Hematopoietic multipotent progenitor cell treated with erythropoietin and hydrocortisone succinate and interleukin-3 and kit ligand, for 4 days (in vitro differentiated cells): ENCODE measurements at regions not wholly inside any gene's neighbourhood (a gene's known extent, or its start where the extent isn't known, plus 50 kb on each side); places are given as distances from the start of the nearest gene placed in this dataset.
"Not testable (repeated sequence)": the region's sequence is repeated elsewhere in the genome, so short reads cannot be mapped to it uniquely, and the experiment has no call there.

Experiments used
- DNase-seq: peaks from one replicate; pipeline ENCODE4 v3.0.0-alpha.2; 2015

DNA sequence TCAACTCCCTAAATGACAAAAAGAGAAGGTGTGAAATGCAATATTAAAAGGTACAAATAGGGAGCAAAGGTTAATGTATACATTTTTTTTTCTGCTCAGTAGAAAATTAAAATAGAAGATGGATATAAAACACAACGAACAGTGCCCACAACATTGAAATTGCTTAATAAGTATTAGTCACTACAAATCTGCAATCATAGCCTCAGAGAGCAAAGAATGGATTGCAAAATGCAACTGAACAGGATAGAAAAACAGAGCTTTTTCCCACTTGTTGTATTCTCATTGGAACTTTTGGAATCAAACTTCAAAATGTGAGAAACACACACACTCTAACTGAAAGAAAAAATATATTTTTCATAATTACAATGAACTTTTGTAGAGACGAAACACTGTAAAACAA lies 552.2 kb upstream of the NCAM2 start:
- no peak for DNase-seq

DNA sequence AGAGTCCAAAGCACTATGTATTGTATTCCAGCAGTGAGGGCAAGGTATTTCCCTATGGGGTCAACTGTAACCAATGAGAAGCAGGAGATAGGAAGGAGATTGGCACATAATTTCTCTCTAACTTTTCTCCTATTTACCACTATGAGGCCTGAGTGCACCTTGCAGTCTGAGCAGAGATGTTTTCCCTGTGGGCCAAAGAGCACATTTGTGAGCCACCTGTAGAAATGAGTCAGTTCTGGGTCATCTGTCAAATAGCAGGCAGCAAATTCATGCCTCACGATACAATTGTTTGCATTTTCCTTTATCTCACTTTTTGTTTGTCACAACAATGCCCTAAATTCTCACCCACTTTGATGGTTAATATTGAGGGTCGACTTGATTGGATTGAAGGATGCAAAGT lies 547.2 kb upstream of the NCAM2 start:
- no peak for DNase-seq

DNA sequence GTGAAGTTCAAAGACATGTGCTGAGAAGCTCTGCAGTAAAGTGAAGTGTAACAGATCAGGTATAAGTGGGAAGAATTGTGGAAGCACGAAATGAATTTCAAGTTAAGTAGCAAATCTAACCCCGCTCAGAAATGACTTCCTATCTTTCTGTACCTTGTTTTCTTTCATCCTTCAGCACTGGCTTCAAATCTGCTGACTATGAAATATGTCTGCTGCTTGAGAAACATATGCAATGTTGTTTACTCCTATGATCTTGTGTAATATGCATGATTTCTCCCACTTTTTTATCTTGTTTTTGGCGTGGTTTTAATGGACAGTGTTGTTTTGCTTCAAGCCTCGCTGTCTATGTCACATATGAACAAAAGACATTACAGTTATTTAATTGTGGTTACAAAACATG lies 545.3 kb upstream of the NCAM2 start:
- no peak for DNase-seq

DNA sequence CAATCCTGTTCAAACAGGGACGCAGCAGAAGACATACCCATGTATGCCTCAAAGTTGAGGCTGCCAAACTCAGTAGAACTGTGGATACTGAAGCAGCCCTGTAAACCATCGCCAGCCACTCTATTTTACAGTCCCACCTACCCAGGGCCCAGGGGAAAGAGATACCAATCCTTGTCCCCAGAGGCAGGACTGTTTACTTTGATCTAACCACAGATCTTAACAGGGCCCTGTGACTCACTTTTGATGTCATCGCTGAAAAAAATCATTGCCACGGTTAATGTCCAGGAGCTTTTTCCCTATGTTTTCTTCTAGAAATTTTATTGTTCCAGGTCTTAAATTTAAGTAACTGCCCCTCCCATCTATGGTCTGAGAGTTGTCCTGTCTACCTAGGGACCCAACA lies 538.4 kb upstream of the NCAM2 start:
- DNase-seq, result no peak

DNA sequence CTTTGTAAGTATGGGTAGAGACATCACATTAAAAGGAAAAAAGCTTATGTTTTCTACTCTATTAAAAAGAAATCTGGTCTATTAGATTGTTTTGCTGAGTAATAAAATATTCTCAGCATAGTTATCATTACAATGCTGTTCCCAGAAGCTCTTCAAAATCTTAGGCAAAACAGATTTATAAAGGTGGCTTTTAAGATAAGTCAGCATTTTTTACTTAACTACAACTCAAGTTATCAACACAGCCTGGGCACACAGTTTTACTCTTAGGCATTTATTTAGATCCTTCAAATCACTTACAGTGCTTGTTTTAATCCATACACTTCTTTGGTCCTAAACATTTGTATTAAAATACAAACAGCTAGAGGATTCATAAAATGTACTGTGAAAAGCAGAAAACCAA lies 534.8 kb upstream of the NCAM2 start:
- no peak for DNase-seq

DNA sequence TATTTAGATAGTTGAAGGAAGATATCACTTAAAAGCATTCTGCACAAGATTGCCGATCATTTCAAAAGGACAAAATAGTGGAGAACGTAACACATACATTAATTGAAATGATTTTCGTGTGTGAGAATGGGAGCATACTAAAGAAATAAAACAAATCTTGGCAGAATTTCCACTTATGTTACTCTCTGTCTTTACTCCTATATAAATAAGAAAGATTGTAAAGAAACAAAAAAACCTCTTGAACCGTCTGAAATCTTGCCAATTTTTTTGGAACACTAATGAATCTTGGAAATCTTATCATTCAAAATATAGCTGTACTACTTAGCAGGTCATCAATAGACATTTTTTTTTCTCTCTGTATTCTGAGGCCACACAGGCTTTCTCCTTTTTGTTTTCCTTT lies 528.8 kb upstream of the NCAM2 start:
- DNase-seq, result no peak

DNA sequence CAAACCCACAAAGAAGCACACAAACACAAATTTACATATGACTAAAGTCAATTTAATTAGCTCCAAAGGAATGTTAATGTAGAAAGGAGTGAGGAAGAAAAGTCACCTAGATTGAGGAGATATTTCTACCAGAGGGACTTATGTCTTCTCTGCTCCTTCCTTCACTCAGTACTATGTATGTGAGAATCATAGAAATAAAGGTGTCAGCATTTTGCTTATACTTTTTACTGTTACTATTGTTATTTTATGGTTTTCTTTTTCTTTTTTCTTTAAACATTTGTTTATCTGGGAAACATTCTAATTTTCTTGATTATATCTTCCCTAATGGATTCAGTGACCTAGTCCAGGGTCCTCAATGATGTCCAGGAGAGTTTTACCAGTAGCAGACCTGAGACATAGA lies 511.9 kb upstream of the NCAM2 start:
- DNase-seq, result no peak

DNA sequence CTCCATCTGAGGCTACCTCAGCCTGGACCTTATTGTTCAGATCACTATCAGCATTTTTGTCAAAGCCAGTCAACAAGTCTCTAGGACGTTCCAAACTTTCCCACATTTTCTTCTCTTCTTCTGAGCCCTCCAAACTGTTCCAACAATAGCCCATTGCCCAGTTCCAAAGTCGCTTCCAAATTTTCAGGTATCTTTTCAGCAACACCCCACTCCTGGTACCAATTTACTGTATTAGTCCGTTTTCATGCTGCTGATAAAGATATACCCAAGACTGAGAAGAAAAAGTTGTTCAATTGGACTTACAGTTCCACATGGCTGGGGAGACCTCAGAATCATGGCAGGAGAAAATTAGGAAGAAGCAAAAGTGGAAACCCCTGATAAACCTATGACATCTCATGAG lies 495.3 kb upstream of the NCAM2 start:
- DNase-seq, result not testable (repeated sequence)

DNA sequence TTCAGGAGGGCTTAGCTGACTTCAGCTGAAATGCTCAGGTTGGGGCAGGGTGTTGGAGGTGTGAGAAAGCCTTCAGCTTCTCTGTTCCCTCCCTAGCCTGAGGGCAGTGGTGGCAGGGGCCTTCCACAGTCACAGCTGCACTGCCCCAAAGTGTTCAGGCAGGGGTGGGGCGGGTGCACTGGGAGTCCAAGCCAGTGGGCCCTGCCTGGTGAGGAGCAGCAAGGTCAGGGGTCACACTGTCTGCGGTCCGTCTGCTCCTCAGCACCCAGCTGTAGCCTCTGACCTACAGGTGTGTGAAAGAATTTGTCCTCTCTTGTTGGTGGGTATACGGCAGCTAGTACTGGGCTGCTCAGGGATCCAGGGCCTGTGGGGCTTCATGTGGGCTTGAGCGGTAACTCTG lies 490.4 kb upstream of the NCAM2 start:
- DNase-seq, result no peak

DNA sequence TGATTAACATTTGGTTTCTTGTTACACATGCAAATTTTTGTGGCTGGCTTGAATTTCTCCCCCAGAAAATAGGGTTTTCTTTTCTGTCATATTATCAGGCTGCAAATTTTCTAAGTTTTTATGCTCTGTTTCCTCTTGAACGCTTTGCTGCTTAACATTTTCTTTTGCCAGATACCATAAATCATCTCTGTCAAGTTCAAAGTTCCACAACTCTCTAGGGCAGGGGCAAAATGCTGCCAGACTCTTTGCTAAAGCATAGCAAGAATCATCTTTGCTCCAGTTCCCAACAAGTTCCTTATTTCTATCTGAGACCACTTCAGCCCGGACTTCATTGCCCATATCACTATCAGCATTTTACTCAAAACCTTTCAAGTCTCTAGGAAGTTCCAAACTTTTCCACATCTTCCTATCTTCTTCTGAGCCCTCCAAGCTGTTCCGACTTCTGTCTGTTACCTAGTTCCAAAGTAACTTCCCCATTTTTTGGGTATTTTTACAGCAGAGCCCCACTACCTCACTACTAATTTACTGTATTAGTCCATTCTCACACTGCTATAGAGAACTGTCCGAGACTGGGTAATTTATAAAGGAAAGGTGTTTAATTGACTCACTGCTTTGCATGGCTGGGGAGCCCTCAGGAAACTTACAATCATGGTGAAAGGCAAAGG lies 486.9 kb upstream of the NCAM2 start:
- peak; percentile 29 for DNase-seq

DNA sequence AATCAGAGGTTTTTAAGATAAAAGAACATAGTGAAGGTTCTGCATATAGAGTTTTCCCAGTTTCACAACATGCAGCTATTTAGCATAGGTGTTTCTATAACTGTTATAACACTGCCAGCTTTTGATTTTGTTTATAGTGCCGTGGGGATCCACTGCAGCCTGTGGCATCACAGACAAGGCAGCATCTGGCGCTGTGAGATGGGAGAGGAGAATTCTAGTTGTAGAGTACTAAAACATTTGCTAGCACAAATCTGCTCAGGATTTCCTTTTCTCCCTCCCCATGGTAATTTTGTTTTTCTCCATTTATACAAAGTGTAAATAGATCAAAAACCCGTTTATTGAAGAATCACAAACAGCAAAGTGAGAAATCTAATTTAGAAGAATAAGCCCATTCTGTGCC lies 482.8 kb upstream of the NCAM2 start:
- no peak for DNase-seq

DNA sequence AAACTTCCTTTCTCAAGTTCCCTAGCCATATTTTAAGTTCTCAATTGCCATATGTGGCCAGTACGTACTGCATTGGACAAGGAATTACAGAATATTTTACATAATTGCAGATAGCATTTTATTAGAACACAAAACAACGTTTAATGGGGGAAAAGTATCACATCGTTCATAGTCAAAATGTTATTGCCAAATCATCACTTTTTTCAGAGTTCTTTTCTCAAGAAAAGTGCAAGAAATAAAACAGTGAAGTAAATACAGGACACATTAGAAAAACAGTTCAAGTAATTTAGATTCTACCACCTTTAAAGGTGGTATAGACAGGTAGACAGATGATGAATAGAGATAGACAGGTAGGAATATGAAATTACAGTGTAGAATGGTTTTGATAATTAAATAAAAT lies 479.1 kb upstream of the NCAM2 start:
- DNase-seq, result no peak

DNA sequence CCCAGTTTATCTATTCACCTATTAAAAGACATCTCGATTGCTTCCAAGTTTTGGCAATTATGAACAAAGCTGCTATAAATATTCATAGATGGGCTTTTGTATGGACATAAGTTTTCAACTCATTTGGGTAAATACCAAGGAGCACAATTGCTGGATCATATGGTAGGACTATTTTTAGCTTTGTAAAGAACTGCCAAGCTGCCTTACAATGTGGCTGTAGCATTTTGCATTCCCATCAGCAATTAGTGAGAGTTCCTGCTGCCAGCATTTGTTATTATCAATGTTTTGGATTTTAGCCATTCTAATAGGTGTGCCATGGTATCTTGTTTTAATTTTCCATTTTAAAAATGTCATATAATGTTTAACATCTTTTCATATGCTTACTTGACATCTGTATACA lies 475.6 kb upstream of the NCAM2 start:
- no peak for DNase-seq

DNA sequence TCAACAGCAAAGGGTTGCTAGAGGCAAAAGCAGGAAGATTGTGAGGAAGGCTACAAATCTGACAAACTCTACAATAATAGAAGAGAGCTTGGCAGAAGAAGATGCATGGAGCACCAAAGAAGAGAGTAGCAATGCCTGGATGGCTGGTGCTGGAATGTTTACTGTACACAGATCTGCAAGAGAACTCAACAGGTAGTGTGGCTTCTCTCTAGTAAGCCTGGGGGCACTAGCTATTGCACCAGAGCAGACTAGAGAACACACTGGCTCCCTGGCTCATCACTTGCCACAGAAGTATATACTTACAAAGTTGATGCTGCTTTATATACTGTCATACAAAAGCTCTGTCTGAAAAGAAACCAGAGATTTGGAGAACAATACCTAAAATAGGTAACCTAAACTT lies 475.0 kb upstream of the NCAM2 start:
- no peak for DNase-seq

DNA sequence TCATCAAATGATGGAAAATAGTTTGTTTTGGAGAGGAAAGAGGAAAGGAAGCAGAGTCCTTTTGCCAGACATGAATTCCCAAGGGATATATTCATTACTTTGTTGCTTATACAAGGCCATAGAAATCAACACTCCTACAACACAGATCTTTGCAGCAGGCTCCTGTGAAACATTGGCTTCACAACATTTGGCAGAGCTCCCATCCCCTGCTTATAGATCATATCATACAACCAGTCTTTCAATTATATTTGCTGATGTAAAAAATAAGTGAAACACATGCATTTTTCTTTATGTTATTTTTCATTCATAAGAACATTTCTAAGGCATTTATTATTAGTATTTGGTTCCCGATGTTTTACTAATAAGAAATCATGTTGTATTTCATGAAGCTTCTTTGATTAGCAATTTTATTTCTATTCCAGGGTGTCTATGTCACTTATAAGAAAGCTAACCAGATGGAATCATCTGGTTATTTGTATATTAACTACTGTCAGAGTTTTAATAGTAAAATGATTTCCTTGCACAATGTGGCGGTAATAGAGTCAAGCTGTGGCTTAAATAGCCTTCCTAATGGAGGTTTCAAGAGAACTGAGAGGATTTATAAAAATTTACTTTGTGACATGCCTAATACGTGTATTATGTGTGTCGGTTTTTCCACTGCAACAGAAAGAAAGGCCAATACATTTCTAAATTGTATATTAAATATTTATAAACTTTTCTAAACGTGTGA lies 470.3 kb upstream of the NCAM2 start:
- DNase-seq, result peak; percentile 4

DNA sequence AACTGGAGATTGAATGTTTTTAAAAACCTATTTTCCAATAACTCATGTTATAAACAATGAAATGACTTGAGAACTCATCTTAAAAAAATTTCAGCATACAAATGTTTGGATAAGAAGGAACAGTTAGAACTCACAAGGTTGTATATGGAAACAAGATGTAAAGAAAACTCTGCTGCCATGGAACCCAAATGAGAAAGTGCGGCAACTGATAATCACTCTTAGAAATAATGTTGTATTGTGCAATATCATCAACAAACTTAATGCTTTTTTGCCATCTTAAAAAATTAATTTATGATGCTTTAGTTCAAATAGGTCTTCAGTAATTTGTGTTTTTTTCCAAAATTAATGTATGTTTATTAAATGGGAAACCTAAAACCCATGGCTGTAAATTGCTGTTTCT lies 461.1 kb upstream of the NCAM2 start:
- DNase-seq, result no peak

DNA sequence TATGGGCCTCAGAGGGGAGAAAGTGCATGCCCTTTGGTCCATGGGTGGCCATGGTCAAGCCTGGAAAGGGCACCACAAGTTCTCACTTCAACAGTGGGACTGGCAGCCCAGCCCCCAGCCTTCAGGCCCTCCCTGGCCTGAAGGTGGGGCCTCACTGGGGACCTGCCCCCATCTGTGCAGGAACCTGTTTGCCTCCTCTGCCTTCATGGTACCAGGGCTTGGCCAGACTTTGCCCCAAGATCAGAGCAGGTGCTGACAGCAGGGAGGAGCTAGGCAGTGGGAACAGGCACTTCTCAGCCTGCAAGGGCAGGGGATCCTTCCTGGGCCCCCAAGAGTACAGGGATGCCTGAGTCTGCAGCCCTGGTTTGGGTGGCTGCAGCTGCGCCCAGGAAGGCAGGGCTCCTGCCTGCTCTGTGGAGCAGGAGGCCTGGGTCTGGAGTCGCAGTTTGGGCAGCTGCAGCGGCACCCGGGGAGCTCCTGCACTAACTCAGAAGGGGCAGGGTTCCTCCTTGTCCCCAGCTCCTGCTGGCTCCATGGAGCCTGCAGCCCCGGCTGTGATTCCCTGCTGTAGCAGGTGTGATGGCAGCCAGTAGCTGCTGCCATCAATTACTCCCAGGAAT lies 460.1 kb upstream of the NCAM2 start:
- no peak for DNase-seq

DNA sequence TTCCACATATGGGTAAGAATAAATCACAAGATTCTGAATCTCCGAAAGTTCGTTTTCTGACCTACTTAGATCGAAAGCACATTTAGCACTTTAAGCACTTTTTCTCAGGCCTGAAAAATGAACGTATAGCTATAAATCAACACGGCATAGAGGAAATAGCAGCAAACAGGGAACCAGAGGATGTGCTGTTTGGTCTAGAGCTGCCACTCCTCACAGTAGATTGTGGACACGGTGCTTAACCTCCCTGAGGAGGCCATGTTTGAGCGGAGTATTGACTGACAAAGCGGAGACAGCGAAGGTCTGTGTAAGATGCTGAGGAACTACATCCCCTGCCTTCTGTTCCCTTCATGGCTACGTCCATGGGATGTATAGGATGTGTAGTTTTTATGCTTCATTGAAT lies 452.8 kb upstream of the NCAM2 start:
- no peak for DNase-seq

DNA sequence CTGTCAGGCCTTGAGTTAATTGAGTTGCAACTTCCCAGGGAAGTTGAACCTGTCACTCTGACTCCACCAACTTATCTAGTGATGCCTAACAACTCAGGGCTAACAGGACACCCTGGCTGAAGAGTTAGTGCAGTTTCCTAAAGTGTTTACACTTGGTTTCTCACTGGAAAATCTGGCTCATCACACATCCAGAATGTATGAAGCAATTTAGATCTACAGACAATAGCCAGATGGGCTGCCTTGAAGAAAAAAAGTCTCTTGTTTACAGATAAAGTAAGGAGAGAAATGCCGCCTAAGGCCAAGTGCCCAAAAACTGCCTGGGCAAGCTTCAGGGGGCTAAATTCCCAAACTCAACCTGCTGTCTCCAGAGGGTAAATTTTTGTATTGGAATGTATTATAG lies 446.3 kb upstream of the NCAM2 start:
- DNase-seq, result no peak

DNA sequence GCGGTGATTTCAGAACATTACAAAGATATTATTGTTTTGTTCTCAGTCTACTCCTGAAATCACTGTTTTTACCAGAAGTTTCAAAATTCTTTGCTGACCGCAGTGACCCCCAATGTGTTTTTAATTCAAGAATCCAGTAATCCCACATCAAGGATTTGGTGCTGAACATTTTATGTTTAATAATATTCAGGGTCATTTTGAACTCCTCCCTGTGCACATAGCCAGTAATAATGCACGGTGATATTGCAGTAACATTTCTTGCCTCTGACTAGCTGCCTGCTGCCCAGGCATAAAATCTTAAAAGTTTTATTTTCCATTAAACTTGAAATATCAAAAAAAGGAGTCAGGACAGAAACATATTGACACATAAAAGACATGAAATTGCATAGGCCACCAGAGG lies 443.4 kb upstream of the NCAM2 start:
- no peak for DNase-seq

DNA sequence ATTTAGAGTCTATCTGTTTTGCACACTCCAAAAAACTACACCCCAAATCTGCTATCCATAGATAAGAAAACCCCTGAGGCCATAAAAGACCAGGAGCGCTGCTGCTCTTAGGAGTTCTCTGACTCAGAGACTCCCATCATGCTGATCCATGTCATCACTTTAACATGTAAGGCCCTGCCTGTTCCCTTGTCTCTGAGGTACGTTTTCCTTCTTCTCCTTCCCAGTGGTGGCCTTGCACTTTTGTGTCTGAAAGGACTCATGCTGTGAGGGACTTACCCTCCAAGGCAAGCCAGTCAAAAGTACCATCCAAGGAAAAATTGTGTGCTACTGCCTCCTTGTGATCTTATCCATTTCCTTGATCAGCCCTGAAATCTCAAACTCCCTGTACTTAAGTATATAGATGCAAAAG lies 427.4 kb upstream of the NCAM2 start:
- DNase-seq, result peak; percentile 18

DNA sequence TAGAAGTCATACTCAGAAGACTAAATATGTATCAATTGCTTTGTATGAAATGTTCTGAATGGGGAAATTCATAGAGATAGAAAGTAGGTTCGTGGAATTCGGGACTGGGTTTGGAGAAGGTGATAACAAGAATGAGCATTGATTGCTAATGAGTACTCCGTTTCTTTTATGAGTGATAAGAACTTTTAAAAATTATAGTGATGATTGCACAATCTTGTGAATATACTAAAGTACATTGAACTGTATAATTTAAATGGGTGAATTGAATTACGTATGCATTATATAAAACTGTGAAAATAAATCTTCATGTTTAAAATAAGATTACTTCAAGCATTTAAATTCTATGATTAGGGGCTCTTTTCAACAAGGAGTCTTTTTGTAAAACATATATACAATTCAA lies 425.6 kb upstream of the NCAM2 start:
- DNase-seq, result no peak

DNA sequence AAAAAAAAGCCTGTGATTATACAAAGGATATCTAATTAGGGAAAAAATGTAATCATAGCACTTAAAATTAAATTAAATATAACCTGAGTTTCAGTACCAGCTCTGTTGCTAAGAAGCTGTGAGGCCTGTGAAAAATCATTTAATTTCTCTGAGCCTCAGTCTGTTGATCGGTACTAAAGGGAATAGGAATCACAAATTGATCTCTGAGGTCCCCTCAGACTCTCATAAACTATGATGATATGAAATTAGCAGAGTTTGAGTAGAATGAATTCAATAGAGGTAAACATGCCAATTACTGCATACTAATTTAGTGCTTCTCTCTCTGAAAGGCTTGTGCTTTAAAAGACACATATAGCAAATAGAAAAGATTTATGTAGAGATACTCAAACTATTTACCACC lies 416.8 kb upstream of the NCAM2 start:
- no peak for DNase-seq

DNA sequence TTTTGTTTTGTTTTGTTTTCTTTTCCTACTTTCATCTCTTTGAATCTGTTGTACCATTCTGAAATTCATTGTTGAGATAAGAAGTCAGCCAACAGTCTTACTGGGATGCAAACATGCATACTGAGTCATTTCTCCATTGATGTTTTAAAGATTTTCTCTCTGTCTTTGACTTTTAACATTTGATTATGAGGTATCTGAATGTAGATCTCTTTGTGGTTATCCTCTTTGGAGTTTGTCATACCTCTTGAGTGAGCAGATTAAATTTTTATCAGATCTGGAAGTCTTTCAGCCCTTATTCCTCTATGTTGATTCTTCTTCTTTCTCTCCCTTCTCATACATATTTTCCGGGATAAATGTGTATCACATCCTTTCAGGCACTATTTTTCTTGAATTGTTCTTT lies 406.9 kb upstream of the NCAM2 start:
- peak; percentile 29 for DNase-seq

DNA sequence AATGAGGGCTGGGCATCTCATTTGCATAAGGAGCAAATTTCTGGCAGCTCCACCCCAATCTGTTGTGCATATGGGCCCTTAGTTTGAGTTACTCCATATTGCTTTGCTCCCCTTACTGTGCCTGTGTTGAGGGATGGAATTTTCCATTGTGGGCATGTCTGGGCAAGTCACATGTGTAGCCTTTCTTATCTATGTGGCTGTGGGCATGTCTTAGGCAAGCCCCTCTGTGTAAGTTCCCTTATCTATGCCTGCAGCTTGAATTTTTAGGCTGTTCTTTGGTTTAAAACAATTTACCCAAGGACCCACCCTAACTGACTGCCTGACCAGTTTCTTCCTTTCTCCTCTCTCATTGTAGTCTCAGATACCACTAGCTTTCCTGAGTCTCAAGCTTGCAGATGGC lies 405.7 kb upstream of the NCAM2 start:
- peak; percentile 84 for DNase-seq
